NT2/D1 (cell line): ENCODE measurements at regions not wholly inside any gene's neighbourhood (a gene's known extent, or its start where the extent isn't known, plus 50 kb on each side); places are given as distances from the start of the nearest gene placed in this dataset.

Experiments
- DNase-seq: peaks from one replicate; pipeline ENCODE4 v3.0.0-alpha.2; 2011; ENCODE audit warnings: low read depth, low spot score
- H3K27me3 ChIP-seq: 2 replicates; pipeline ENCODE4 v1.6.0; 2011; ENCODE audit warnings: mild to moderate bottlenecking; ENCODE audit not compliant: insufficient read length, insufficient read depth
- H3K36me3 ChIP-seq: 2 replicates; pipeline ENCODE4 v1.6.1; 2011; ENCODE audit warnings: mild to moderate bottlenecking, low read length, mixed read lengths; ENCODE audit not compliant: insufficient read depth, insufficient read length
- H3K4me1 ChIP-seq: 2 replicates; pipeline ENCODE4 v1.5.1; 2011; ENCODE audit not compliant: insufficient read depth, insufficient read length
- H3K4me3 ChIP-seq: 2 replicates; pipeline ENCODE4 v1.5.1; 2011; ENCODE audit warnings: low read depth; ENCODE audit not compliant: insufficient read length
- H3K9ac ChIP-seq: 2 replicates; pipeline ENCODE4 v1.6.0; 2011; ENCODE audit warnings: low read depth; ENCODE audit not compliant: insufficient read length
- H3K9me3 ChIP-seq: 2 replicates; pipeline ENCODE4 v1.5.1; 2011; ENCODE audit warnings: mild to moderate bottlenecking, low read length; ENCODE audit not compliant: insufficient read depth
- SUZ12 ChIP-seq: IDR thresholded peaks from 2 replicates; pipeline ENCODE4 v1.6.1; 2011; ENCODE audit not compliant: insufficient read length, insufficient read depth; ENCODE audit errors: extremely low read depth
- YY1 ChIP-seq: IDR thresholded peaks from 2 replicates; pipeline ENCODE4 v1.6.1; 2011; ENCODE audit not compliant: insufficient read length, insufficient read depth
- ZNF274 ChIP-seq: IDR thresholded peaks from 2 replicates; pipeline ENCODE4 v1.6.1; 2011; ENCODE audit warnings: mild to moderate bottlenecking, low read depth, low read length

DNA sequence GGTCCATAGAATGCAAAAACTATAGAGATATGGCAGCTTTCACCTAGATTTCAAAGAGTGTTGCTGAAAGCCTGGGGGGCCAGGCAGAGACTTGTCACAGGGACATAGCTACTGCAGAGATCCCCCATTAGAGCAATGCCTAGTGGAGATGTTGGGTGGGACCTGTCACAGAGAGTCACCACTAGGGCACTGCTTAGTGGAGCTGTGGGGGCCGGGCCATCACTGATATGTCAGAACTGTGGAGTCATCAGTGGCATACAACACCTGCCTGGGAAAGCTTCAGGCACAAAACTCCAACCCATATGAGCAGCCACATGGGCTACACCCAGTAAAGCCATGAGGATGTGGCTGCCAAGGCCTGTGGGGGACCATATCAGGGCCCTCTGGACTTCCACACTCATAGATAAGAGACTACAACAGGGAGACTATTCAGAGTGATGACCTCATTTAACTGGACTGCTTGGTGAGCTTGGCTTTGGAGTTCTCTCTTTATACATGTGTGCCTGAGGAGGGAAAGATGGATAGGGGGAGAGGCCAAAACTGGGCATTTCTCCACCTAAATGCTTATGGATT is 176.3 kb downstream of the ZNF621 start:
- Histone ChIP-seq H3K4me3 (no peak overlapping the region), H3K9ac (no peak overlapping the region), H3K4me1 (no peaks in the 10 kb centered on the region), H3K27me3 (no peaks in the 10 kb centered on the region), H3K36me3 (no peaks in the 10 kb centered on the region), H3K9me3 (peaks cover 13% of the 10 kb centered on the region)
- DNase-seq = no peak
- TF ChIP-seq YY1 = no peak
- no peak for TF ChIP-seq ZNF274
- no peak for TF ChIP-seq SUZ12

- Histone ChIP-seq H3K4me3 (no peak overlapping the region), H3K4me1 (no peaks in the 10 kb centered on the region), H3K27me3 (no peaks in the 10 kb centered on the region), H3K36me3 (no peaks in the 10 kb centered on the region), H3K9ac (no peak overlapping the region), H3K9me3 (peaks cover 13% of the 10 kb centered on the region)
- TF ChIP-seq SUZ12 (no peak), YY1 (no peak), ZNF274 (no peak)
- DNase-seq = no peak
Observed at GRCh38 chr3:40704224-40704623, 179.5 kb downstream of the ZNF621 start.

DNA sequence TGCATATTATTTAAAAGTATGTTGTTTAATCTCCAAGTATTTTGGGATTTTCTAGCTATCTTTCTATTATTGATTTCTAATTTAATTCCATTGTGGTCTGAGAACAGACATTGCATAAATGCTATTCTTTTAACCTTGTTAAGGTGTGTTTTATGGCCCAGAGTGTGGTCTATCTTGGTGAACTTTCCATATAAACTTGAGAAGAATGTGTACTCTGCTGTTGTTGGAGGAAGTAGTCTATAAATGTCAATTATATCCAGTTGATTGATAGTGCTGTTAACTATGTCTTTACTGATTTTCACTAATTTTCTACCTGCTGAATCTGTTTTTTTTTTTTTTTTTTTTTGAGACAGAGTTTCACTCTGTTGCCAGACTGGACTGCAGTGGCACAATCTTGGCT is 180.9 kb downstream of the ZNF621 start:
- Histone ChIP-seq H3K36me3 (no peaks in the 10 kb centered on the region), H3K27me3 (no peaks in the 10 kb centered on the region), H3K4me3 (no peak overlapping the region), H3K9ac (no peak overlapping the region), H3K4me1 (no peaks in the 10 kb centered on the region), H3K9me3 (peaks cover 8% of the 10 kb centered on the region)
- no peak for DNase-seq
- TF ChIP-seq SUZ12 = no peak

- no peak for DNase-seq
- no peak overlapping the region for H3K9ac ChIP-seq
- no peaks in the 10 kb centered on the region for H3K4me1 ChIP-seq
- no peaks in the 10 kb centered on the region for H3K36me3 ChIP-seq
- H3K27me3 ChIP-seq = no peaks in the 10 kb centered on the region
- no peak overlapping the region for H3K4me3 ChIP-seq
- H3K9me3 ChIP-seq = no peaks in the 10 kb centered on the region
- TF ChIP-seq SUZ12 (no peak), ZNF274 (no peak), YY1 (no peak)
Observed at GRCh38 chr3:40713306-40713705, 188.5 kb downstream of the ZNF621 start.

DNA sequence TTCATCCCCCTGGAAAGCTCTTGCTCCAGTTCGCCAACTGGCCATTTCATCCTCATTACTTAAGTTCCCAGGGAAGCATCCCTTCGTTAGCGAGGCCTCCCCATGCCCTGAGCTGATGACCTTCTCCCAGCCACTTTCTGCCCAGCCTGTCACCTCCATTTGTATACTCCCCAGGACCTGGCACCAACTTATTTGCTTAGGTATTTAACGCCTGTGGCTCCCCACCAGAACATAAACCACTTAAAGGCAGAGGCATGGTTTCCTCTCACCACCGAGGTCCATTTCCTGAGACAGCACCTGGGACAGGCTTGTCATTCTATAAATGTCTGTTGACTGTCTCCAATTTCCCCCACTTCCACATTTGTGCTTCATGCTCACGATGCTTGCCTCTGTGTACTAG is 189.0 kb downstream of the ZNF621 start:
- no peak overlapping the region for H3K4me3 ChIP-seq
- no peak overlapping the region for H3K9ac ChIP-seq
- DNase-seq = no peak
- no peak for TF ChIP-seq ZNF274
- no peak for TF ChIP-seq SUZ12
- TF ChIP-seq YY1 = no peak
- H3K9me3 ChIP-seq = no peaks in the 10 kb centered on the region
- no peaks in the 10 kb centered on the region for H3K36me3 ChIP-seq
- no peaks in the 10 kb centered on the region for H3K4me1 ChIP-seq
- no peaks in the 10 kb centered on the region for H3K27me3 ChIP-seq

DNA sequence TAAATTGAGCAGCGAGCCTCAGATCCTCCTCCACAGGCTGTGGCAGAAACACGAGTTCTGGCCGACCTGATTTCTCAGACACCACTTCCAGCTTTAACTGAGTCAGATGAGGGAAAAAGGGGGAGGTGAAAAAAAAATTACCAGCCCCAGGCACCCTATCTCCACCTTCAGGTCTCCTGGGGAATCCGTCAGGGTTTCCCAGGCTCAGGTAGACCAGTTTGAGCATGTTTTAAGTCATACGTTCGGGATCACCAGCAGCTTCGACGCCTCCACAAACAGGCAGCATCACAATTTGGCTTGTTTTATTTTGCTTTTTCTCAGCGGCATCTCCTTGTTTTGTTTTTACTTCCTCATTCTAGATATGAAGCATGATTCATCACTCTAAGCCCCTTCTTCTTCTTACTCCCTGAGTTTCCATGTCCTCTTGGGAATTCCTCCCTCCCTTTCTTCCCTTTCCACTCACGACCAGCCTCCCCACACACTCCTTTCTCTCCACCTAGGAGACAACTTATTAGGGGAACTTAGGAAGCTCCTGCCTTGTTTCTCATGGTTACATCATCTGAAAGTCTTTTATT is 190.1 kb downstream of the ZNF621 start:
- TF ChIP-seq YY1 (no peak), ZNF274 (no peak), SUZ12 (no peak)
- no peaks in the 10 kb centered on the region for H3K27me3 ChIP-seq
- DNase-seq = no peak
- no peaks in the 10 kb centered on the region for H3K36me3 ChIP-seq
- H3K9ac ChIP-seq = no peak overlapping the region
- H3K4me3 ChIP-seq = no peak overlapping the region
- no peaks in the 10 kb centered on the region for H3K4me1 ChIP-seq
- H3K9me3 ChIP-seq = no peaks in the 10 kb centered on the region

- Histone ChIP-seq H3K4me1 (no peaks in the 10 kb centered on the region), H3K4me3 (no peak overlapping the region), H3K9me3 (no peaks in the 10 kb centered on the region), H3K36me3 (no peaks in the 10 kb centered on the region), H3K9ac (no peak overlapping the region), H3K27me3 (no peaks in the 10 kb centered on the region)
- no peak for DNase-seq
- TF ChIP-seq YY1 (no peak), ZNF274 (no peak), SUZ12 (no peak)
Observed at GRCh38 chr3:40715551-40715950, 190.8 kb downstream of the ZNF621 start.

DNA sequence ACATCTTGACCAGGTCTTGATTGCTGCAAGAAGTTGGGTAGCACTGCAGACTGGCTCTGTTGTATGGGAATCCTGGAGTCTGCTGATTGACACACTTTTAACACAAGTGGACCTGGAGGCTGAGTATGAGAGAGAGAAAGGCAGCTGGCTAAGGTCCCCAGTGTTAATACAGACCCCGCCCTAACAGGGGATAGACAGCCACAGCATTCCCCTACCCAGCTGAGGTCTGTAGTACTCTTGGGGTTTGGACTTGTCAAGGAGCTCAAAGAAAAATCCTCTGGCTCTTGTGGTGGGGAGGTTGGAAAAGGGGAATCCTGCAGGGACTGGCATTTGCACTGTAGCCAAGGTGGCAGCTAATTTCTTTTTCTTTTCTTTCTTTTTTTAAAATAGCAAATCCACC is 192.7 kb downstream of the ZNF621 start:
- no peak for DNase-seq
- H3K9ac ChIP-seq = no peak overlapping the region
- no peaks in the 10 kb centered on the region for H3K36me3 ChIP-seq
- no peaks in the 10 kb centered on the region for H3K27me3 ChIP-seq
- no peak overlapping the region for H3K4me3 ChIP-seq
- H3K9me3 ChIP-seq = no peaks in the 10 kb centered on the region
- no peak for TF ChIP-seq SUZ12
- TF ChIP-seq ZNF274 = no peak
- TF ChIP-seq YY1 = no peak
- H3K4me1 ChIP-seq = no peaks in the 10 kb centered on the region
